SK-N-SH (cell line): ENCODE measurements at regions not wholly inside any gene's neighbourhood (a gene's known extent, or its start where the extent isn't known, plus 50 kb on each side); places are given as distances from the start of the nearest gene placed in this dataset.

Source experiments
- CTCF ChIP-seq: fragments of 200-600 bp; sonication (generic); IDR thresholded peaks from 2 replicates; pipeline ENCODE4 v1.6.1; 2017; ENCODE audit warnings: antibody characterized with exemption, mild to moderate bottlenecking, moderate library complexity
- EP300 ChIP-seq, 2 experiments: IDR thresholded peaks; 2 replicates each; pipeline versions ENCODE4 v1.4.0 to v1.6.1; 2012; ENCODE audit warnings: borderline replicate concordance in 1 of 2, low read depth in 1 of 2, low read length in 1 of 2
- EZH2phosphoT487 ChIP-seq: fragments of 200-600 bp; sonication (generic); IDR thresholded peaks from 2 replicates; pipeline ENCODE4 v1.6.1; 2017; ENCODE audit warnings: low read depth, mixed run types, mild to moderate bottlenecking, antibody characterized with exemption, moderate library complexity, borderline replicate concordance
- MAX ChIP-seq: IDR thresholded peaks from 2 replicates; pipeline ENCODE4 v1.4.0; 2012; ENCODE audit warnings: low read depth
- NFIC ChIP-seq: IDR thresholded peaks from 2 replicates; pipeline ENCODE4 v1.4.0; 2012; ENCODE audit warnings: borderline replicate concordance
- POLR2AphosphoS5 ChIP-seq: IDR thresholded peaks from 2 replicates; pipeline ENCODE4 v1.6.1; 2012; ENCODE audit warnings: low read depth, low read length
- RCOR1 ChIP-seq: fragments of 150-350 bp; IDR thresholded peaks from 2 replicates; pipeline ENCODE4 v1.6.1; 2017; ENCODE audit warnings: antibody characterized with exemption, low read length
- TAF1 ChIP-seq: IDR thresholded peaks from 2 replicates; pipeline ENCODE4 v1.6.1; 2012; ENCODE audit warnings: low read depth, mild to moderate bottlenecking, low read length, moderate library complexity, borderline replicate concordance
- USF2 ChIP-seq: fragments of 150-350 bp; IDR thresholded peaks from 2 replicates; pipeline ENCODE4 v1.6.1; 2017; ENCODE audit warnings: antibody characterized with exemption, low read length, low read depth, borderline replicate concordance

- TF ChIP-seq USF2 (no peak), TAF1 (no peak), CTCF (no peak), MAX (no peak), EP300 (IDR thresholded peaks at IDR 0.05; ENCODE audit: borderline replicate concordance in 1 of 2, low read depth in 1 of 2, low read length in 1 of 2) (no peak), EZH2phosphoT487 (no peak), NFIC (no peak), RCOR1 (no peak), POLR2AphosphoS5 (no peak)
Measured at GRCh38 chr2:18332477-18332876, 228.0 kb downstream of the RDH14 start.
